H1 (cell line): ENCODE measurements at regions not wholly inside any gene's neighbourhood (a gene's known extent, or its start where the extent isn't known, plus 50 kb on each side); places are given as distances from the start of the nearest gene placed in this dataset.

Experiments used
- CTCF ChIA-PET: fragments of 300-600 bp; sonication (Branson Sonifier 250); formaldehyde crosslinking; loops from one replicate; lab custom pipeline; 2021; ENCODE audit not compliant: partially characterized antibody; lab: Charles Lee
- POLR2A ChIA-PET: fragments of 300-600 bp; sonication (Branson Sonifier 250); formaldehyde crosslinking; loops from one replicate; lab custom pipeline; 2021; ENCODE audit warnings: inconsistent platforms; ENCODE audit not compliant: partially characterized antibody; lab: Charles Lee
- DNase-seq, 2 experiments: peaks; one replicate each; pipeline versions ENCODE4 v3.0.0 to v3.0.0-alpha.2; 2010 to 2022; ENCODE audit warnings: low spot score in 2 of 2, low read depth in 1 of 2, mixed read lengths in 1 of 2
- FAIRE-seq: peaks from 2 replicates; lab custom pipeline; 2011; peaks lifted over from hg19 to GRCh38; lab: Jason Lieb, UNC
- H2AFZ ChIP-seq: 2 replicates; pipeline ENCODE4 v1.8.1; 2012; ENCODE audit warnings: low read length, inconsistent platforms
- H2AK5ac ChIP-seq: 2 replicates; pipeline ENCODE4 v1.6.1; 2013; ENCODE audit warnings: low read depth, low read length
- H2BK120ac ChIP-seq: replicated peaks from 2 replicates; pipeline ENCODE3; 2013; ENCODE audit warnings: low read depth, low read length, inconsistent platforms
- H2BK12ac ChIP-seq: 2 replicates; pipeline ENCODE4 v1.6.1; 2013; ENCODE audit warnings: low read depth, low read length
- H2BK15ac ChIP-seq: 2 replicates; pipeline ENCODE4 v1.6.1; 2013; ENCODE audit warnings: low read length
- H2BK20ac ChIP-seq: 2 replicates; pipeline ENCODE4 v1.6.1; 2013; ENCODE audit warnings: low read length
- H2BK5ac ChIP-seq: 2 replicates; pipeline ENCODE4 v1.6.1; 2013; ENCODE audit warnings: low read depth, low read length
- H3K14ac ChIP-seq: 2 replicates; pipeline ENCODE4 v1.6.1; 2013; ENCODE audit warnings: inconsistent platforms; ENCODE audit not compliant: insufficient read length
- H3K18ac ChIP-seq: 2 replicates; pipeline ENCODE4 v1.6.1; 2013; ENCODE audit warnings: low read length; ENCODE audit errors: extremely low read depth
- H3K23ac ChIP-seq: 2 replicates; pipeline ENCODE4 v1.6.1; 2013; ENCODE audit warnings: inconsistent platforms; ENCODE audit not compliant: insufficient read length
- H3K23me2 ChIP-seq: 2 replicates; pipeline ENCODE4 v1.6.1; 2013; ENCODE audit warnings: low read depth, low read length
- H3K27ac ChIP-seq: 2 replicates; pipeline ENCODE4 v1.6.1; 2011; ENCODE audit warnings: low read depth, low read length, inconsistent platforms
- H3K27me3 ChIP-seq, 4 experiments: replicated peaks in 1 of 4; 1 replicate in 1 of 4; 2 replicates in 3 of 4; pipeline versions ENCODE4 v1.6.1 to v1.8.1; 2011 to 2013; ENCODE audit warnings: low read length in 3 of 4, mild to moderate bottlenecking in 3 of 4, inconsistent platforms in 2 of 4, mixed read lengths in 2 of 4, moderate library complexity in 1 of 4; ENCODE audit not compliant: control insufficient read depth in 3 of 4, insufficient read depth in 3 of 4; ENCODE audit errors: extremely low read depth in 1 of 4
- H3K36me3 ChIP-seq, 4 experiments: 2 replicates each; pipeline versions ENCODE4 v1.6.1 to v1.8.1; 2011 to 2013; ENCODE audit warnings: mild to moderate bottlenecking in 4 of 4, low read length in 3 of 4, moderate library complexity in 2 of 4, control low read depth in 1 of 4, inconsistent platforms in 1 of 4; ENCODE audit not compliant: insufficient read depth in 4 of 4, control insufficient read depth in 2 of 4
- H3K4ac ChIP-seq: replicated peaks from 2 replicates; pipeline ENCODE3; 2013; ENCODE audit warnings: low read length, low read depth, mixed read lengths, inconsistent platforms; ENCODE audit not compliant: insufficient read length
- H3K4me1 ChIP-seq, 4 experiments: replicated peaks in 1 of 4; 1 replicate in 1 of 4; 2 replicates in 3 of 4; pipeline versions ENCODE4 v1.6.1 to v1.8.1; 2011 to 2013; ENCODE audit warnings: low read length in 3 of 4, inconsistent platforms in 2 of 4, mixed read lengths in 1 of 4; ENCODE audit not compliant: insufficient read depth in 4 of 4, control insufficient read depth in 3 of 4
- H3K4me2 ChIP-seq, 2 experiments: 2 replicates each; pipeline versions ENCODE4 v1.6.1 to v1.8.1; 2011 to 2013; ENCODE audit warnings: low read depth in 2 of 2, low read length in 2 of 2, control low read depth in 1 of 2, inconsistent platforms in 1 of 2, mild to moderate bottlenecking in 1 of 2; ENCODE audit not compliant: insufficient read depth in 1 of 2
- H3K4me3 ChIP-seq, 4 experiments: fragments of 200-600, 300-600 bp in 1 of 4; sonication (generic), shearing (Covaris generic), sonication (Bioruptor Twin) in 1 of 4; 2 replicates each; pipeline versions ENCODE4 v1.5.1 to v1.8.1; 2011 to 2016; ENCODE audit warnings: low read length in 4 of 4, low read depth in 3 of 4, control low read depth in 2 of 4, inconsistent platforms in 2 of 4, mild to moderate bottlenecking in 2 of 4, mixed read lengths in 1 of 4, moderate library complexity in 1 of 4; ENCODE audit not compliant: insufficient read depth in 2 of 4; ENCODE audit errors: extremely low read depth in 1 of 4
- H3K56ac ChIP-seq: replicated peaks from 2 replicates; pipeline ENCODE3; 2013; ENCODE audit warnings: low read depth, mild to moderate bottlenecking, mixed read lengths, low read length, inconsistent platforms; ENCODE audit not compliant: insufficient read length
- H3K79me1 ChIP-seq: 2 replicates; pipeline ENCODE4 v1.6.1; 2013; ENCODE audit warnings: low read depth, low read length, control low read depth
- H3K79me2 ChIP-seq, 2 experiments: 2 replicates each; pipeline versions ENCODE4 v1.6.1 to v1.8.1; 2012 to 2013; ENCODE audit warnings: low read length in 2 of 2, mild to moderate bottlenecking in 2 of 2, inconsistent platforms in 1 of 2; ENCODE audit not compliant: insufficient read depth in 2 of 2, control insufficient read depth in 1 of 2
- H3K9ac ChIP-seq, 4 experiments: replicated peaks in 1 of 4; 1 replicate in 1 of 4; 2 replicates in 3 of 4; pipeline versions ENCODE4 v1.6.1 to v1.8.1; 2011 to 2013; ENCODE audit warnings: low read depth in 3 of 4, low read length in 3 of 4, control low read depth in 2 of 4, mild to moderate bottlenecking in 2 of 4, moderate library complexity in 2 of 4, inconsistent platforms in 1 of 4; ENCODE audit errors: extremely low read depth in 1 of 4
- H3K9me3 ChIP-seq, 2 experiments: 2 replicates each; pipeline versions ENCODE4 v1.6.1 to v1.8.1; 2012 to 2013; ENCODE audit warnings: mild to moderate bottlenecking in 2 of 2, moderate library complexity in 2 of 2, control low read depth in 1 of 2, inconsistent platforms in 1 of 2, low read depth in 1 of 2, low read length in 1 of 2, mixed read lengths in 1 of 2; ENCODE audit not compliant: insufficient read depth in 2 of 2
- H4K20me1 ChIP-seq, 2 experiments: replicated peaks in 1 of 2; 2 replicates each; pipeline versions ENCODE3 to v1.8.1; 2011 to 2013; ENCODE audit warnings: inconsistent platforms in 2 of 2, low read length in 2 of 2, mild to moderate bottlenecking in 1 of 2; ENCODE audit not compliant: insufficient read depth in 2 of 2, control insufficient read depth in 1 of 2
- H4K5ac ChIP-seq: 2 replicates; pipeline ENCODE4 v1.6.1; 2013; ENCODE audit warnings: low read length, low read depth, mixed read lengths, inconsistent platforms; ENCODE audit not compliant: insufficient read length
- H4K8ac ChIP-seq: 2 replicates; pipeline ENCODE4 v1.8.0; 2013; ENCODE audit warnings: mild to moderate bottlenecking, moderate library complexity, low read length, inconsistent platforms; ENCODE audit not compliant: insufficient read depth; ENCODE audit errors: extremely low read depth
- H4K91ac ChIP-seq: replicated peaks from 2 replicates; pipeline ENCODE3; 2013; ENCODE audit warnings: low read length, mixed read lengths, inconsistent platforms; ENCODE audit not compliant: insufficient read length
- RAD21 ChIP-seq, 2 experiments: IDR thresholded peaks in 1 of 2; conservative IDR thresholded peaks in 1 of 2; 2 replicates each; pipeline ENCODE4 v1.6.1; 2011; ENCODE audit warnings: low read depth in 2 of 2, low read length in 2 of 2, improper control_type of control experiment in 1 of 2, inconsistent platforms in 1 of 2, mild to moderate bottlenecking in 1 of 2, moderate library complexity in 1 of 2
- SAP30 ChIP-seq: fragments of 300-600 bp; sonication (generic); IDR thresholded peaks from 2 replicates; pipeline ENCODE4 v1.7.1; 2012; ENCODE audit warnings: low read length, moderate library complexity, mild to moderate bottlenecking, inconsistent platforms; ENCODE audit not compliant: insufficient read depth, insufficient replicate concordance
- WGBS, 2 experiments: shearing (Covaris generic) in 1 of 2; methylation state at CpG; one replicate each; pipeline versions ENCODE4 v1.1.6 to v1.1.7; 2013 to 2015; ENCODE audit warnings: low lambda C conversion rate in 2 of 2, mixed read lengths in 2 of 2, inconsistent platforms in 1 of 2, low coverage in 1 of 2, missing lambda C conversion rate in 1 of 2; ENCODE audit not compliant: insufficient replicate concordance in 2 of 2, insufficient coverage in 1 of 2, insufficient read length in 1 of 2; ENCODE audit errors: extremely low coverage in 1 of 2, missing lambda C conversion rate in 1 of 2; 5-methylcytosine and 5-hydroxymethylcytosine counted together
- TF ChIP-seq, protein P1 (sequence below), 3 experiments: IDR thresholded peaks; 1 replicate in 2 of 3; 2 replicates in 1 of 3; pipeline versions ENCODE4 v1.5.1 to v1.6.1; 2011; ENCODE audit warnings: low read length in 3 of 3, mild to moderate bottlenecking in 3 of 3, inconsistent platforms in 2 of 3, low read depth in 1 of 3, moderate library complexity in 1 of 3; ENCODE audit not compliant: insufficient read depth in 1 of 3; ENCODE audit errors: control extremely low read depth in 1 of 3

DNA sequence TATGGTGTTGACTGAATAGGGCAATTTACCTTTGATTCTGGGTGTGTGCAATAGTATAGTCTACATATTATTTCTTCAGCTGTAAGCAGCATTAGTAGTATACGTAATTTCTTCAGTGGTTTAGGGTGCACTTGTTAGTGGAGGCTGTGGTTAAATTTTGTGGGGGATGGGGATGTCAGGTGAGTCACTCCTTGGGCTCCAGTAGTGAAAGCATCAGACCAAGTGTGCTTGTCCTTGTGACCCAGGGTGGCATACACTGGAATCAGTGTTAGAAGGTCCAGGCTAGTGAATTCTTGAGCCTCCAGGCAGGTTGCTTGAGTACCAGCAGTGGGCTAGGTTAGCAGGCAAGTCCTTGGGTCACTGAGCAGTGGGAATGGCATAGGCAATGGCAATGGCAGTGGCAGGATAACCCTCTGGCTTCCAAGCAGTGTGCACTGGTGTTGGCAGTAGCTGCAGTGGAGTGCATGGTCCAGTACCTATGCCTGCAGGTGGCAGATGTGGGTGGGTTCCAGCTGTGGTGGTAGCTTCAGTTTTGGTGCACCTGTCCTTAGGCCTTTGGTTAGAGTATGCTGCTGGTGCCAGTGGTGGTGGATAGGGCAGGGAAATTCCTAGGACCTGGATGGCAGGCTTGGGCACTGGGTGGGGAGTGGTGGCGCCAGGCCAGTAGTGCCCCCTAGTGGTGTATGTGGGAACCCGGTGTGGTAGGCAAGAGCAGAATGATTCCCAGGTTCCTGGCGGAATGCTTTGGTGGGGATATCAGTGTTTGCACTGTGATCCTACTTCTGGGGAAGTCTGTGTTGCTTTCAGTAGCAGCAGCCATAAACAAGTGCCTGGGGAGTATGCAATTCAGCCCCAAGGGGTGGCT lies 531.0 kb downstream of the SMARCA1 start:
- Histone ChIP-seq H3K18ac (no peak overlapping the region), H3K4me3 (no peak overlapping the region), H2BK15ac (no peak overlapping the region), H3K23me2 (no peaks in the 10 kb centered on the region), H3K36me3 (no peaks in the 10 kb centered on the region), H3K4me1 (no peaks in the 10 kb centered on the region), H2BK12ac (no peak overlapping the region), H3K9me3 (no peaks in the 10 kb centered on the region), H3K14ac (no peak overlapping the region), H3K79me1 (no peaks in the 10 kb centered on the region), H3K4ac (no peak overlapping the region), H3K4me2 (no peak overlapping the region), H2BK20ac (no peak overlapping the region), H2BK120ac (no peak overlapping the region), H2AK5ac (no peak overlapping the region)
- peak in 1 of 2 experiments; percentile 49 for DNase-seq
- peak; percentile 46 to 54 for TF ChIP-seq RAD21 (IDR thresholded peaks at IDR 0.05 in 1 of 2, conservative IDR thresholded peaks at IDR 0.05 in 1 of 2; ENCODE audit: low read depth in 2 of 2, low read length in 2 of 2)
- TF ChIP-seq, protein P1, sequence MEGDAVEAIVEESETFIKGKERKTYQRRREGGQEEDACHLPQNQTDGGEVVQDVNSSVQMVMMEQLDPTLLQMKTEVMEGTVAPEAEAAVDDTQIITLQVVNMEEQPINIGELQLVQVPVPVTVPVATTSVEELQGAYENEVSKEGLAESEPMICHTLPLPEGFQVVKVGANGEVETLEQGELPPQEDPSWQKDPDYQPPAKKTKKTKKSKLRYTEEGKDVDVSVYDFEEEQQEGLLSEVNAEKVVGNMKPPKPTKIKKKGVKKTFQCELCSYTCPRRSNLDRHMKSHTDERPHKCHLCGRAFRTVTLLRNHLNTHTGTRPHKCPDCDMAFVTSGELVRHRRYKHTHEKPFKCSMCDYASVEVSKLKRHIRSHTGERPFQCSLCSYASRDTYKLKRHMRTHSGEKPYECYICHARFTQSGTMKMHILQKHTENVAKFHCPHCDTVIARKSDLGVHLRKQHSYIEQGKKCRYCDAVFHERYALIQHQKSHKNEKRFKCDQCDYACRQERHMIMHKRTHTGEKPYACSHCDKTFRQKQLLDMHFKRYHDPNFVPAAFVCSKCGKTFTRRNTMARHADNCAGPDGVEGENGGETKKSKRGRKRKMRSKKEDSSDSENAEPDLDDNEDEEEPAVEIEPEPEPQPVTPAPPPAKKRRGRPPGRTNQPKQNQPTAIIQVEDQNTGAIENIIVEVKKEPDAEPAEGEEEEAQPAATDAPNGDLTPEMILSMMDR (IDR thresholded peaks at IDR 0.05; ENCODE audit: control extremely low read depth in 1 of 3, insufficient read depth in 1 of 3, low read depth in 1 of 3, low read length in 3 of 3) = peak; percentile 35 to 61 (median 50); a peak in 3 of 4 replicates
- TF ChIP-seq SAP30 = no peak
- TF ChIP-seq, all 59 proteins: peak for 2
- H4K91ac ChIP-seq = no peak overlapping the region
- H3K23ac ChIP-seq = no peak overlapping the region
- H2AFZ ChIP-seq = no peak overlapping the region
- POLR2A ChIA-PET = no interaction called here
- CTCF ChIA-PET = interaction anchor here (0.7 to 1.9 kb wide), 4 partner anchors 9 to 122 kb away, joined by 3 to 7 read pairs (median 3); no protein-coding TSS in a partner anchor
- FAIRE-seq = no peak
- no peak overlapping the region for H2BK5ac ChIP-seq
- H3K56ac ChIP-seq = no peak overlapping the region
- no peak overlapping the region for H4K5ac ChIP-seq
- H4K8ac ChIP-seq = no peak overlapping the region
- no peaks in the 10 kb centered on the region for H4K20me1 ChIP-seq
- H3K79me2 ChIP-seq = no peaks in the 10 kb centered on the region
- no peaks in the 10 kb centered on the region for H3K27me3 ChIP-seq
- 91% methylated on average over 4 of the region's 4 CpGs; no CpG with 5 or more reads in 1 of the 2 experiments for WGBS, 2 experiments
- H3K27ac ChIP-seq = no peak overlapping the region
- H3K9ac ChIP-seq = no peak overlapping the region
